Hepatocyte (in vitro differentiated cells): ENCODE measurements at regions not wholly inside any gene's neighbourhood (a gene's known extent, or its start where the extent isn't known, plus 50 kb on each side); places are given as distances from the start of the nearest gene placed in this dataset.

Experiments
- EZH2 ChIP-seq: fragments of 200-600 bp; sonication (generic); IDR thresholded peaks from 2 replicates; pipeline ENCODE4 v1.6.1; 2016; ENCODE audit warnings: antibody characterized with exemption, mild to moderate bottlenecking, borderline replicate concordance
- EZH2phosphoT487 ChIP-seq: fragments of 200-600 bp; sonication (generic); IDR thresholded peaks from one replicate; pipeline ENCODE4 v1.6.1; 2018; ENCODE audit warnings: antibody characterized with exemption, mild to moderate bottlenecking, low read depth, moderate library complexity; ENCODE audit not compliant: unreplicated experiment, severe bottlenecking

- no peak for TF ChIP-seq EZH2
- TF ChIP-seq EZH2phosphoT487: no peak
Observed at GRCh38 chr6:120373185-120373584, 961.1 kb downstream of the TBC1D32 start.
